ENCODE measurements at regions not wholly inside any gene's neighbourhood (a gene's known extent, or its start where the extent isn't known, plus 50 kb on each side); places are given as distances from the start of the nearest gene placed in this dataset.
"Not testable (repeated sequence)": the region's sequence is repeated elsewhere in the genome, so short reads cannot be mapped to it uniquely, and the experiment has no call there.

GRCh38 chr10:117431160-117431559 lies 55.9 kb upstream of the PDZD8 start:
- ATAC-seq = no peak
- no peak for DNase-seq
- intact Hi-C loops (cut with DNase I, micrococcal nuclease) = no loop called here

GRCh38 chr10:117430535-117430934 lies 55.3 kb upstream of the PDZD8 start:
- DNase-seq; ATAC-seq; intact Hi-C loops (cut with DNase I, micrococcal nuclease): not testable (repeated sequence)

GRCh38 chr10:117429643-117430265 lies 54.5 kb upstream of the PDZD8 start:
- DNase-seq (no peak), ATAC-seq (no peak)
- intact Hi-C loops (cut with DNase I, micrococcal nuclease) = no loop called here

- no peak for ATAC-seq
- DNase-seq = no peak
- intact Hi-C loops (cut with DNase I, micrococcal nuclease) = no loop called here
These were observed 52.1 kb upstream of the PDZD8 start for GRCh38 chr10:117427356-117427755.

GRCh38 chr10:117425974-117426566 lies 50.8 kb upstream of the PDZD8 start:
- ATAC-seq (no peak), DNase-seq (no peak)
- intact Hi-C loops (cut with DNase I, micrococcal nuclease) = no loop called here

GRCh38 chr10:117424883-117425649 lies 49.8 kb upstream of the PDZD8 start:
- ATAC-seq (no peak), DNase-seq (no peak)
- intact Hi-C loops (cut with DNase I, micrococcal nuclease) = no loop called here
